AG20443 (cell line): ENCODE measurements at regions not wholly inside any gene's neighbourhood (a gene's known extent, or its start where the extent isn't known, plus 50 kb on each side); places are given as distances from the start of the nearest gene placed in this dataset.
"Not testable (repeated sequence)": the region's sequence is repeated elsewhere in the genome, so short reads cannot be mapped to it uniquely, and the experiment has no call there.

Experiments used
- DNase-seq: peaks from one replicate; pipeline ENCODE4 v3.0.0; 2012; ENCODE audit warnings: low spot score, mixed read lengths

- DNase-seq = peak; percentile 13
Measured at GRCh38 chr2:149808556-149808955, 221.0 kb upstream of the MMADHC start.

- no peak for DNase-seq
Measured at GRCh38 chr2:149806651-149807050, 219.1 kb upstream of the MMADHC start.

GRCh38 chr2:149800624-149801542, 213.3 kb upstream of the MMADHC start:
- no peak for DNase-seq

- peak; percentile 51 for DNase-seq
Measured at GRCh38 chr2:149799013-149799705, 211.6 kb upstream of the MMADHC start.

- DNase-seq = no peak
Measured at GRCh38 chr2:149797030-149797429, 209.5 kb upstream of the MMADHC start.

GRCh38 chr2:149789549-149789948, 202.0 kb upstream of the MMADHC start:
- DNase-seq = no peak

- no peak for DNase-seq
Measured at GRCh38 chr2:149787206-149787605, 199.6 kb upstream of the MMADHC start.

- no peak for DNase-seq
Measured at GRCh38 chr2:149783284-149783683, 195.7 kb upstream of the MMADHC start.

- DNase-seq = no peak
Measured at GRCh38 chr2:149782572-149782971, 195.0 kb upstream of the MMADHC start.

GRCh38 chr2:149781263-149781808, 193.8 kb upstream of the MMADHC start:
- DNase-seq = no peak

GRCh38 chr2:149773006-149773405, 185.4 kb upstream of the MMADHC start:
- no peak for DNase-seq

- DNase-seq = no peak
Measured at GRCh38 chr2:149768320-149768799, 180.8 kb upstream of the MMADHC start.

GRCh38 chr2:149767516-149767974, 180.0 kb upstream of the MMADHC start:
- DNase-seq = peak; percentile 52

- no peak for DNase-seq
Measured at GRCh38 chr2:149766339-149766738, 178.8 kb upstream of the MMADHC start.

- no peak for DNase-seq
Measured at GRCh38 chr2:149765636-149766035, 178.1 kb upstream of the MMADHC start.

GRCh38 chr2:149765003-149765402, 177.4 kb upstream of the MMADHC start:
- DNase-seq = no peak

GRCh38 chr2:149763358-149763757, 175.8 kb upstream of the MMADHC start:
- DNase-seq = no peak

GRCh38 chr2:149761611-149762010, 174.0 kb upstream of the MMADHC start:
- DNase-seq = no peak

- not testable (repeated sequence) for DNase-seq
Measured at GRCh38 chr2:149759382-149759781, 171.8 kb upstream of the MMADHC start.

- not testable (repeated sequence) for DNase-seq
Measured at GRCh38 chr2:149754722-149755121, 167.1 kb upstream of the MMADHC start.

- DNase-seq = no peak
Measured at GRCh38 chr2:149747456-149747855, 159.9 kb upstream of the MMADHC start.

- DNase-seq = no peak
Measured at GRCh38 chr2:149745396-149746230, 158.0 kb upstream of the MMADHC start.
